Astrocyte of the hippocampus (primary cell): ENCODE measurements at regions not wholly inside any gene's neighbourhood (a gene's known extent, or its start where the extent isn't known, plus 50 kb on each side); places are given as distances from the start of the nearest gene placed in this dataset.
A peak's percentile ranks its signal among the peaks of the same experiment; 100 is the strongest.
"Not testable (repeated sequence)": the region's sequence is repeated elsewhere in the genome, so short reads cannot be mapped to it uniquely, and the experiment has no call there.

Source experiments
- DNase-seq: peaks from one replicate; pipeline ENCODE4 v3.0.0; 2011; ENCODE audit warnings: low read depth, low spot score

GRCh38 chr3:178086144-178086825 is 450.0 kb upstream of the KCNMB2 start:
- no peak for DNase-seq

- DNase-seq = no peak
Observed at GRCh38 chr3:178087376-178087775, 448.9 kb upstream of the KCNMB2 start.

GRCh38 chr3:178088963-178089362 is 447.3 kb upstream of the KCNMB2 start:
- DNase-seq = no peak

- DNase-seq = no peak
Observed at GRCh38 chr3:178090899-178091298, 445.3 kb upstream of the KCNMB2 start.

GRCh38 chr3:178095522-178095921 is 440.7 kb upstream of the KCNMB2 start:
- no peak for DNase-seq

GRCh38 chr3:178096955-178097354 is 439.3 kb upstream of the KCNMB2 start:
- DNase-seq = no peak

GRCh38 chr3:178097576-178097975 is 438.7 kb upstream of the KCNMB2 start:
- DNase-seq = no peak

GRCh38 chr3:178099274-178099673 is 437.0 kb upstream of the KCNMB2 start:
- no peak for DNase-seq

GRCh38 chr3:178099862-178100261 is 436.4 kb upstream of the KCNMB2 start:
- no peak for DNase-seq

GRCh38 chr3:178100908-178101307 is 435.3 kb upstream of the KCNMB2 start:
- DNase-seq = no peak

- no peak for DNase-seq
Observed at GRCh38 chr3:178103140-178103539, 433.1 kb upstream of the KCNMB2 start.

GRCh38 chr3:178107804-178108203 is 428.4 kb upstream of the KCNMB2 start:
- DNase-seq = no peak

GRCh38 chr3:178109691-178110090 is 426.5 kb upstream of the KCNMB2 start:
- no peak for DNase-seq

- DNase-seq = no peak
Observed at GRCh38 chr3:178112134-178112533, 424.1 kb upstream of the KCNMB2 start.

GRCh38 chr3:178112552-178112951 is 423.7 kb upstream of the KCNMB2 start:
- not testable (repeated sequence) for DNase-seq

GRCh38 chr3:178117641-178118040 is 418.6 kb upstream of the KCNMB2 start:
- no peak for DNase-seq

- peak; percentile 71 for DNase-seq
Observed at GRCh38 chr3:178119608-178120295, 416.5 kb upstream of the KCNMB2 start.

- DNase-seq = no peak
Observed at GRCh38 chr3:178120367-178120766, 415.9 kb upstream of the KCNMB2 start.

GRCh38 chr3:178126686-178127085 is 409.6 kb upstream of the KCNMB2 start:
- no peak for DNase-seq

- DNase-seq = no peak
Observed at GRCh38 chr3:178127221-178127620, 409.0 kb upstream of the KCNMB2 start.

GRCh38 chr3:178129109-178129508 is 407.1 kb upstream of the KCNMB2 start:
- DNase-seq = no peak

- peak; percentile 65 for DNase-seq
Observed at GRCh38 chr3:178131801-178132200, 404.4 kb upstream of the KCNMB2 start.

- no peak for DNase-seq
Observed at GRCh38 chr3:178137206-178137605, 399.0 kb upstream of the KCNMB2 start.
